Stimulated activated CD4-positive, alpha-beta T cell treated with anti-CD3 and anti-CD28 coated beads, Interleukin-2, amount 100 ng/mL, for 48 hours (primary cell): ENCODE measurements at regions not wholly inside any gene's neighbourhood (a gene's known extent, or its start where the extent isn't known, plus 50 kb on each side); places are given as distances from the start of the nearest gene placed in this dataset.

ENCODE experiments used
- DNase-seq, 2 donors: peaks; one replicate each; pipeline ENCODE4 v3.0.0-alpha.2; 2020

DNA sequence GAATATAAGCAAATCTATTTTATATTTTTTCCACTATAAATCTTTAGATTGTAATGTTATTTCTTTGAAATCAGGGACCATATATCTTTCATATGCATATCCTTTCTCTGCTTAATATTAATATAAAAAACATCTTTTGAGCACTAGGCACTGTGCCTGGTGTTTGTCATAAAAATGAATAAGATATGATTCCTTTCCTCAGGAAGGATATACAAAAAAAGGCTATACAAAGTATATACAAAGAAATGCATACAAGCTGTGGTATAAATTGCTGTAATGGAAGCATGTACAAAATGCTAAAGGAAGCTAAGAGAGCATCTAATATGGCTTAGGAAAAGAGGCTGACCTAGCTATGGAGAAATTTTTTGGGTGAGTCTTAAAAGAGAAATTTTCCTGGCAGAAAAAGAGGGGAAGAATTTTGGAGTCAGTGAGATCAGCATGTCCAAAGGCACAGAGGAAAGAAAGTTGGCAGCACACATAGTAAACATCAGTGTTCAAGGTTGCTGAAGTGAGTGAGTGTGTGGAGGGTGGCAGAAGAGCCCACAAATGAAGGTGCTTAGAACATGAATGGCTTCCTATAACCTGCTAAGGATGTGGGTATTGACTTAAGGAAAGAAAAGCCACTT is 500.0 kb downstream of the SPRY1 start:
- no peak for DNase-seq

DNA sequence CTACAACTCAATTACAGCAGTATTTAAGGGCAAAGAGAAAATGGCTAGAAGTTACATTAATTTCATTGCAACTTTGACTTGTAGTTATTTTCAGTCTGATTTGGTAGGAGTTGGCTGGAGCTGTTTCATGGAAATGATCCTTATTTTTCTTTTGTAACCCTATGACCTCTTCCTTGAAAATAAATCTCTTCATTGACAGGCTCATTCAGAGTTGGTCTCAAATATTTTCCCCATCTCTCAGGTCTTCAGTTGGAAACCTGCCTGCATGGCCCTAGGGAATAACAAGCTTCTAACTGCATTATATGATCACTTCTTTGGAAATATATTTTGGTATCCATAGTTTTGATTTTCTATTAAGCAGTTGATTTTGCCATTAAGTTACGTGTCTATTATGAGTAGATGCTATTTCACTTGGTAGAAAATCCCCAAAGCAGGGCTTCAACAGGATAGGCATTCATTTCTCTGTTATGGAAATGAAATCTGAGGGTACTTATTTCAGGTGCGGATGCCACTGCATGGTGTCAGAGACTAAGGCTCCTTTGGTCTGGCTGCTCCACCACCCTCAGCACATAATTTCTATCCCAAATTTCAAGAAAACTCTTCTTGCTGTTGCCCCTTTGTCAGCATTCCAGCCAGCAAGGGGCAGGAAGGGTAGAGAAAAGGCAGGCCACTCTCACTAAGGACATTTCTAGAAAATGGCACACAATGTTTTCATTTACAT is 502.5 kb downstream of the SPRY1 start:
- no peak for DNase-seq

DNA sequence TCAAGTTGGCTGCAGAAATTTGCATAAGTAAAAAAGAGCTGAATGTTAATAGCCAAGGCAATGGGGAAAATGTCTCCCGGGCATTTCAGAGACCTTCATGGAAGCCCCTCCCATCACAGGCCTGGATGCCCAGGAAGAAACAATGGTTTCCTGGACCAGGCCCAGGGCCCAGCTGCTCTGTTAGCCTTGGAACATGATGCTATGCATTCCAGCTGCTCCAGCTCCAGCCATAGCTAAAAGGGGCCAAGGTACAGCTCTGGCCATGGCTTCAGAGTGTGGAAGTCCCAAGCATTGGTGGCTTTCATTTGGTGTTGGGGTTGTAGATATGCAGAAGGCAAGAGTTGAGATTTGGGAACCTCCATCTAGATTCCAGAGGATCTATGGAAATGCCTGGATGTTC is 508.3 kb downstream of the SPRY1 start:
- no peak for DNase-seq

DNA sequence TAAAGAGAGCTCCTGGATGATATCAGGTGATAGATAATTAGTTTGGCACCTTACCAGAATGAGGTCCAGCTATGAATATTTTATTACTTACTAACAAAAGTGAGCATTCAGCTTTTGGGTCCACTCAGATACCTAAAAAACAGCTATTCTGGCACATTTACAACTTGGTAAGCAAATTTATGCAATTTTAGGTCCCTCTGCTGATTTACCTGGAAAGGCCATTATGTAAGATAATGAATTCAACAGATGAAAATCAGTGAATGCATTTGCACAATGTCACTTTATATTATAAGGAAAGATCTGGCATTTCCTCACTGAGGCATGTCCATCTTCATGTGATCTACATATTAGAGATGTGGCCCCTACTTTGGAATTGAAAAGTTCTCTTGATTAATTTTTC is 517.0 kb downstream of the SPRY1 start:
- DNase-seq: no peak

DNA sequence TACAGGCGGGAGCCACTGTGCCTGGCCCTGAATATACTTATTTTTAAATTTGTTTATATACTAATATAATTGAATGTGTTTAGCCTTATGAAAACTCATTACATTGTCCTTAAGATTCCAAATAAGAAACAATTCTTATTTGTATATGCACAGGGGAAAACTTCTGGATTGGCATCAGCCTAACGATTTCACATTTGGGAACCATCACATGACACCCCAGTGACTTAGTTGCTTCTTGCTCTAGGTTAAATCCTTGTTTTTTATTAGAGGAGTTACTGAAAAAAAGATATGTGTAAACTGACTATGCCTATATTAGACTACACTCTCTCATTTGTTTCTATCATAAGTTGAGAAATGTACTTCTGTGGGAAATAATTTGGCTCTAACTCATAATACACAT is 520.2 kb downstream of the SPRY1 start:
- no peak for DNase-seq

DNA sequence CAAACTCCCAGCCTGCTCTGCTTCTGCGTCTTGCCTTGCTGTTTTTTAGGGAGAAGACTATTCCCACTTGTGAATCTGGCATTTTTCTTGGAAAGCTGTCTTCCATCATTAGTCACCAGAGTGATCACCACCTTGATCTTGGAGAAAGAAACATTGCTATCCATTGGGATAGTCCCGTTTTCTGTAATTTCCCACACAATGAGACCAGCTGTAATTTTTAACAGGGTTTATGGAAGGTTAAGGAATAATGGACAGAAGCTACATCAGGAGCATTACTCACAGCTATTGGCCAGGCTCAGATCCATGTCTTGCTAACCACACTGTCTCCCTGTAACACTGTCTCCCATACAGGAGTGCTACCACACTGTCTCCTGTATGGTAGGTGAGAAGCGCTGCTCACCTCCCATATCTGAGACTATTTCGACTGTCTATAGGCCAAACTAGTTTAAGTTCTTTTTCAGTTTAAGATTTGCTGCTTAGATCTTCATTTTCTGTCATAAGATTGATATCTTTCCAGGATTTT is 523.0 kb downstream of the SPRY1 start:
- no peak for DNase-seq

DNA sequence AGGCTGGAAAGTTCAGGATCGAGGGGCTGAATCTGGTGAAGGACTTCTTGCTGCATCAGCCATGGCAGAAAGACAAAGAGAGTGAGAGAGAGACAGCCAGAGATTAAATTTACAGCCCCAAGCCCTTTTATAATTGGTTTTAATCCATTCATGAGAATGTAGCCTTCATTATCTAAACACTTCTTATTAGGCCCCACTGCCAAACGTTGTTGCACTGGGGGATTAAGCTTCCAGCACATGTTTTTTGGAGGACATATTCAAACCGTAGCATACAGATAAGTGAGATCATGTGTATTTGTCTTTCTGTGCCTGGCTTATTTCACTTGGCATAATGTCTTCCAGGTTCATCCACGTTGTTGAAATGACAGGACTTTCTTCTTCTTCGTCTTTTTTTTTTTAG is 524.7 kb downstream of the SPRY1 start:
- DNase-seq: no peak

DNA sequence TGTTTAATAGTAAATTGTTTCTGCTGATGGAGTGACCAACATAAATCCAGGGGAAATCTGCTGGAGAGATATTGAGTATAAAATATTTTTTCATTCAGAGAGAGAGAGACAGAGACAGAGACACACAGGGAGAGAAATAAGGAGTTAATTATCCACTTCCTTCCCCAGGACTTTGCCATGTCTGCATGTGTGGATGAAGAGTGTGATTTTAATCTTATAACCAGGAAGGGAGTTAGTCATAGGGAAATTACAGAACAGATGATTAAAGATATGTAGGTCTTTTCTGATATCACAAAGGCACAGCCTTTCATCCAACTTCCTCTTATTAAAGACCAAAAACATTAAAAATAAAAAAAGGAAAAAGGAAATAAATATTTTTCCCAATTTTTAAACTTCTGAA is 526.3 kb downstream of the SPRY1 start:
- no peak for DNase-seq

DNA sequence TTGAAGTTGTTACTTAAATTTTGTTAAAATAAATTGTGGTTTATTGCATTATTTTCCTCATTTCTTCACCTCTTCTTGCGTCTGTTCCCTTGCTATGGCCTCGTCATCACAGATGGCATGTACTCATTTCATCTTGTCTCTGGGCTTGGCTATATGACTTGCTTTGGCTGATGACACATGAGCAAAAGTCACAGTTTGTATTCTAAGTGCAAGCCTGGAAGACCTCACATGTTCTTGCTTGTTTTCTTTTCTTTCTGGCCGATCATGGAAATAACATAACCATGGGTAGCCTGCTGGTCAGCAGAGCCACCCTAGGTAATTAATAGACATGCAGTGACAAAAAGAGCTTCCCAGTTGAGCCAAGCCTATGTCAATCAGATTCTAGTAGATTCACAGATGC is 527.9 kb downstream of the SPRY1 start:
- DNase-seq: no peak

DNA sequence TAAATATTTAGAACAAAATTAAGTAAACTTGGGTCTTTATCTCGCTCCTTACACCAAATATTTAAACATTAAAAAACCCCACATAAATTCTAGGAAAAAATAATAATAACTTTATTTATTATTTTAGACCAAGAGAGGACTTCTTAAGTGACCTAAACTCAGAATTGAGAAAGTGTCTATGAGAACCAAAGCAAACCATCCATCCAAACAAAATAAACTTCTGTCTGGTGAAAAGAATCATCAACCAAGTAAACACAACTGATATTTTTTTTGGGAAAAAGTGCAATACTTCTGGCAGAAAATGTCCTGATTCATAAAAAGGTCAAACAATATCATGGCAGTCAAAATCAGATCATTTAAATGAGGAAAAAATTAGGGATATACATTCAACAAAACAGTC is 533.0 kb downstream of the SPRY1 start:
- DNase-seq: no peak

DNA sequence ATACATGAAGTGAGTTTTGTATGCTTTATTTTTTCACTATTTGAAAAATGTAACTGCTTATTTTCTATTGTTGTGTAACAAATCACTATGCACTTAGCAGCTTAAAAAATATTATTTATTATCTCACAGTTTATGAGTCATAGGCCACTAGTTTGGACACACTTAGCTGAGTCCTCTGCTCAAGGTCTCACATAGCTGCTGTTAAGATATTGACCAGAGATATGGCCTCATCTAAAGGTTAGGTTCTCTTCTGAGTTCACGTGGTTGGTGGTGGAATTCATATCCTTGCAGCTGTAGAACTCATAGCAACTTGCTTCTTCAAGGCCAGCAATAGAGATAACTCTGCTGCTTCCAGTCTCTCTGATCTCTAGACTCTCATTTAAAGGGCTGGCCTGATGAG is 534.4 kb downstream of the SPRY1 start:
- no peak for DNase-seq

DNA sequence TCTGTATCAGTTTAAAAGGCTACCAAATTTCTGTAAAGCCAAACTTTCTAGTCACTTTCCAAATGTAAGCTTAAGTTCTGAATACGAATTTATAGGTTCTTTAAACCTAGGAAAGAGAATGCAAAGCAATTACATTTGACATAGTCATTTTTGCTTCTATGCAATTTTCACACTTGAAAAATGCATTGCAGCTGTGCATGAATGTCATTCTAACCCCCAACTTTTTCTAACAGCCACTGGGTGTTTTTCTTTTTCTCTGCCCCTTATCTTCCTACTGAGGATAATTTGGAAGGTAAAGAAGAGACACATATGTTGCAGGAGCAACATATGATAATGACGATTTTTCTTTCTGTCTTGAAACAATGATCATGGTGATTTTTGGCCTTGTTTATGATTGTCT is 537.5 kb downstream of the SPRY1 start:
- no peak for DNase-seq

DNA sequence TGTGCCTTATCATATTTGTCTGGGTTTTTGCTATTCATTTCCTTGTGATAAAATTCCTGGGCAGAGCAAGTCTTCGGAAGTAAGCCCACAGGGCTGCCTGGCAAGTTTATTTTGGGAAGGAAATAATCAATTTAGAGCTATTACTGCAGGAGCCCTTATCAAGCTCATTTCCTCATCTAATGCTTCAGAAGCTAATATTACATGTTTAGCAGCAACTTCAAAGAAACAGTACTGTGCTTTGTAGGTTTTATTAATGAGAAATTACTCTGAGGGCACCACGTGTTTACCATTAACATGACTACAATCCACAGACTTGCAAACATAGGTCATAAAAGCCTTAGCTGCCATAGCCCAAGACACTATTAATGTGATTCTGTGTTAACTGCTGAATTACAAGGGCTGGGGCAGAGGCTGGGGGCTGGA is 540.0 kb downstream of the SPRY1 start:
- DNase-seq: no peak

DNA sequence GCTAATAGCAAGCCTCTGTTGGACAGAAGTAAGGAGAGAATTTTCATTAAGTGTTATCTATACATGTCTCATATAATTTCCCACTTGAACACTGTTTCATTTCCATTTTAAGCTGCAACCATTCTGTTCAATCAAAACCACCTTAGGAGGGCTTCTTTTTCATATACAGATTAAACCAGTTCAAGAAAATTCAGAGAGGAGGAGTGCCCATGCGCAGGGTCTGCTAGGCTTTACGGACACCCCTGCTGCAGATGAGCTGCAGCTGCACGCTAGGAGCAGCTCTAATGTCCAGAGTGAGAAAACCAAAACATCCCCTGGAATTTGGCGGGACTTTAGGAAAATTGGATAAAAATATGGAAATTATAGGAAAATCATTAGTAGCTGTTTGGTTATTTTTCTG is 541.0 kb downstream of the SPRY1 start:
- DNase-seq: no peak

DNA sequence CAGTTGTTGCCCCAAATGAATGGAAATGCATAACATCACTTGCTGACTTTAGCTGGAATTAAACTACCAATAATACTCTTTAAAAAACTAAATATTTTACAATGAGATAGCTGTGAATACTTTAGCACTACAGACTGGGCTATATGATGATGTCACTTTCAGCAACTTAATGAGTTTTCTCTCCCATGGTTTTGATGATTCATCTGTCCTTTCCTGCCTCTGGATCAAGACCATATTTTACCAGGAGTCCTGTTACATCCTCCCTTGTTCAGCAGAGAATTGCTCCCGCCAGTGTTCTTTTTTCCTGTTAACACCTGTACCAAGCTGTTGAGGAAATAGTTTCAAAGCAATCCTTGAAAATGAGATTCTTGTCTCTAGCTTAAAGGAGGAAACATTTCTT is 543.0 kb downstream of the SPRY1 start:
- no peak for DNase-seq

DNA sequence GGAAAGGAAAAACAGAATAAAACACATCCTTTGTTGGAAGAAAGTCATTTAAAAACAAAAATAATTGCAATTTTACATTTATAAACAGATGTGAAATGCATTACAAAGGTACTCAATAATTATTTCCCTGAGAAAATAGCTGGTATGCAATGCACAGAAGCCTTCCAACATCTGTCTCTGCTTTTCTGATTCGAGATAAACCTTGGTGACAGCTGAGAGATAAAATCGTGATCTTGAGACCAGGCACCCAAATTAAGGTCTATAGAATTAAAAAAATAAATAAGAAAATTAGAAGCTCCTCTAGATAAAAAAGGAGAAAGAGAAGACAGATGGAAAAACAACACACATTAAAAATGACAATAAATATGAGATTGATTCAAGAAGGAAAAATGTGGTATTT is 544.0 kb downstream of the SPRY1 start:
- DNase-seq: no peak

DNA sequence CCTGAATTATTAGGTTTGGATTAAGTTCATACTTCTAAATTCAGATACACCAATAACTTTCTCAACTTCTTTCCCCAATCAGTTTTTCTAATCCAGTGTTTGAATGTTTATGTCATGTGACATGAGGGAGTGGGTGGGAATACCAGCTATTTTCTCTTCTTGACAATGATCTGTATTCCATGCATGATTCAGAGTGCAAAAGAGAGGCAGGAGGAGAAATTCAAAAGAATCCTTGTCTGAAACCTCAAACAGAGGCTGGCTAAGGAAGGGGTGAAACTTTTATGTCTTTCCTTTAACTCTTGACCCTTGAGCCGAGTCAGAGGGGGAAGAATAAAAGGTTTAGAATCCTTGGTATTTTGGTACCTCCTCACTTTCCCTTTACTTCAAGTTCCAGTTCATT is 544.7 kb downstream of the SPRY1 start:
- DNase-seq: no peak

DNA sequence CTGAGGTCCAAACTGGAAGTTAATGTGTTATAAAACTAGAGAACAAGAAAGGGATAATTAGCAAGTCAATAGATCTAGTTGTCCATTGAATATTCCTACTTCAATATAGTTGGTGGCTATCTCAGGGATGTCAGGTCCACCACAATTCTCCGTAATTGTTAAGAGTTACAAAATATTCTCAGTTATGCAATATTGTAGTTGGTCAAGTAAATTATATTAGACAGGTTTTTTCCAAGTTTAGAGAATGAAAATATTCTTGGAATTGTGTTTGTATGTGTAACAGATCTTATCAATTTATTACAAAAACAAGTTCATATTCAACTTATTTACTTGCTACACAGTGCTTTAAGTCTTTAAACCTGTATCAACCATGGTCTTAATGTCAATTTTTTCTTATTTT is 547.4 kb downstream of the SPRY1 start:
- no peak for DNase-seq

DNA sequence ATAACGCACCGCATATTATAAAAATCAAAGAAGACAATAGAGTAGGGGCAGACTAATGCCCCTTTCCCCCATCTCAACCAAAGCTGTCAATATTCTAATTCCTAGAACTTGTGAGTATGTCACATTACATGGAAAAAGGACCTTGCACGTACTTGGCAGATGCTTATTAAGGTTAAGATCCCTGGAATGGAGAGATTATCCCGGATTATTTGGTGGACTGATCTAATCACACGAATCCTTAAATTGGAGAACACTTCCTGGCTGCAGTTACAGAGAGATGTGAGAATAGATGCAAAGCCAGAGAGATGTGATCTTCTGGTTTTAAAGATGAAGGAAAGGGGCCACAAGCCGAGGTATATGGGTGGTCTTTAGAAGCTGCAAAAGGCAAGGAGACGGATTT is 548.7 kb downstream of the SPRY1 start:
- DNase-seq: no peak

DNA sequence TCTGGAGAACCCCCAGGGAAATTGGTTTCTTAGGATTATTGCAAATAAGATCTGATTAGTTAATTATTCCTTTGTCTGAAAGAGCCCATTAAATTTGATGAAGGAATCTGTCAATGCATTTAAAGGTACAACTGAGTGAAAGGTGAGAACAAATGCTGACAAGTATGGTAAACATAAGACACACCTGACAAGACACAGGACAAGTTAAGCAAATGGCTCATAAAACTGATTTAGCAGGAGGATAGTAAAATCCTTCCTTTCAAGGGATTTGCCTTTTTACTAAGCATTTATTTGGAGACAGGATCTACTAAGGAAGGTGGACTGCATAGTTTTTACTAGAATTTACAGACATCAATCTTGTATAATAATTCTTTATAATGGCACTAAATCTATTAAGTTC is 553.9 kb downstream of the SPRY1 start:
- no peak for DNase-seq

DNA sequence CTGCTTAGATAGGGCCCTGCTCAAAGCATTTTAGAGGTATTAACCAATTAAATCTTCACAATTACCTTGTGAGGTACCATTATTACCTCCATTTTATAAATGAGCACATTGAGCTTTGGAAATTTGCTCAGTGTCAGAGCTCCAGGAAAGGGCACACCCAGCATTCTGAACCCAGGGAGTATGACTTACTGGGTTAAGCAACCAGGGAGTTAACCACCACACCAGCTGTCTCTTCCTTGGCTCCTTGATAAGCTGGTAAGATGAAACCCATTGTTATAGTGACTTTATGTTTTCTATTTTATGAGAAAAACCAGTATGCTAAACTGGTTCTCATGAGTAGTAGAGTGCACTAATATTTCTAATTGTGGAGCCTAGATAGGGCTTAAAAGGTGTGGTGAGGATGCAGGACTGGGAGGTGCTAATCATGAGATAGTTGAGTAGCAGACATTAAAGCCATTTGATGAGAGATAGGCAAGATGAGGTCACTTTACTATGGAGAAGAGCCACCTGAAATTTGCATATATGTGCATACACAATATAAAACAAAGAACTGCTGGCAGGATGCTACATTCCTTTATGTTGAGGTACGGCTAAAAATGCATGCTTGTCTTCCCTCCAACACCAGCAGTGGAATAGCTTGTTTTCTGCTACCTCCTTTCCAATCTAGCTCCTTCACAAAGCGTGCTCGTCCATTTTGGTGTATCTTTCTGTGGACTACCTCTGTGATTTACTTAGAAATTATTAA is 556.1 kb downstream of the SPRY1 start:
- DNase-seq: no peak

DNA sequence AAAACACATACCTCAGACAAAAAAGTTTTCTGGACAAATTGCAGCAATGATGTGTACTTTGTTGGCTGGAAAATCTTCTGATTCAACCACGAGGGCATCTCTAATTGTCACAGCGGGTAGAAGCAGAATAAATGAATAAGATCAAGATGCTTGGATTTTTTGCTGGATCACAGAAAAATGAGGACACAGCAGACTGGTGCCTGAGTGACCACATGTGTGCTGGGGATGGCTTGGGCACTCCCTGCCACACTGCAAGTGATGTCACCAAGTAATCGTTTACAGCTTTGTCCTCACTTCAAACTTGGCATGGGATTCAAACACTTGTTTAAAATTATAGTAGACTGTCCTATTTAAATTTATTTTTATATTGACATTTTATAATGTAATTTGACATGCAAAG is 557.0 kb downstream of the SPRY1 start:
- no peak for DNase-seq

DNA sequence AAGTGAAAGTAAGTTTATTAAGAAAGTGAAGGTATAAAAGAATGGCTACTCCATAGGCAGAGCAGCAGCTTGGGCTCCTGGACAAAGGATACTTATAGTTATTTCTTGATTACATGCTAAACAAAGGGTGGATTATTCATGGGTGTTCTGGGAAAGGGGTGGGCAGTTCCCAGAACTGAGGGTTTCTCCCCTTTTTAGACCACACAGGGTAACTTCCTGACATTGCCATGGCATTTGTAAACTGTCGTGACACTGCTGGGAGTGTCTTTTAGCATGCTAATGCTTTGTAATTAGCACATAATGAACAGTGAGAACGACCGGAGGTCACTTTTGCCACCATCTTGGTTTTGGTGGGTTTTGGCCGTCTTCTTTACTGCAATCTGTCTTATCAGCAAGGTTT is 557.6 kb downstream of the SPRY1 start:
- no peak for DNase-seq

DNA sequence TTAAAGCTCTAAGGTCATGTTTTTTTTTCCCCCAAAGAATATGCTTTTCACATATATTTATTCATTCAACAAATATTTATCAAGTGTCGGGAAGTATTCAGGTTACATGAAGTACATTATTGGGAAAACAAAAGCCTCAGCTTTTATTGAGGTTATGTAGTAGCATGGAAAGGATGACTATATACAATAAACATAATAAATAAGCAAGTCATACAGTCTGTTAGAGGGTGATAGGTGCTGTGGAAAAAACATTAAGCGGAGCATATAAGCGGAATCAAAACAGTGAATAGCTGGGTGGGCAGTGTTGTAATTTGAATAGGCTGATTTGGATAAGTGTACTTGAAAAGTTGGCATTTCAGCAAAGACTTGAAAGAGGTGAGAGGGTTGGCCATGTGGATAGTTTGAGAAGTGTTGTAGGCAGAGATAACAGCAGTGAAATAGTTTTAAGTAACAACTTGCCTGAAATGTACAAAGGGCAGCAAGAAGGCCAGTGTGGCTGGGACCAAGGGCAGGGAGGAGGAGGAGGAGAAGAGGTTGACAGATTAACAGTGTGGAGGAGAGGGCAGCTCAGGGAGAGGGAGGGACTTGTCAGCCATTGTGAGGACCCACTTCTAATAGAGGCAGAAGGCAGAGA is 558.7 kb downstream of the SPRY1 start:
- no peak for DNase-seq
